Neural progenitor cell (in vitro differentiated cells): ENCODE measurements at regions not wholly inside any gene's neighbourhood (a gene's known extent, or its start where the extent isn't known, plus 50 kb on each side); places are given as distances from the start of the nearest gene placed in this dataset.

Experiments
- CTCF ChIP-seq: fragments of 200-600 bp; sonication (generic); IDR thresholded peaks from 2 replicates; pipeline ENCODE4 v1.5.1; 2017; ENCODE audit warnings: antibody characterized with exemption, mild to moderate bottlenecking
- EZH2 ChIP-seq: fragments of 200-600 bp; sonication (generic); IDR thresholded peaks from 2 replicates; pipeline ENCODE4 v1.6.1; 2017; ENCODE audit warnings: antibody characterized with exemption, mild to moderate bottlenecking, moderate library complexity

GRCh38 chr10:57627642-57628178 is 640.0 kb downstream of the IPMK start:
- TF ChIP-seq CTCF (no peak), EZH2 (no peak)
